GM10248 (cell line): ENCODE measurements at regions not wholly inside any gene's neighbourhood (a gene's known extent, or its start where the extent isn't known, plus 50 kb on each side); places are given as distances from the start of the nearest gene placed in this dataset.

Source experiments
- CTCF ChIA-PET: fragments of 300-600 bp; sonication (Branson Sonifier 250); formaldehyde crosslinking; extraction: SDS; loops from one replicate; lab custom pipeline; 2021; ENCODE audit warnings: antibody characterized with exemption; lab: Yijun Ruan, JAX
- POLR2A ChIA-PET: fragments of 350-650 bp; sonication (Branson Sonifier 250); formaldehyde crosslinking; extraction: SDS; loops from one replicate; lab custom pipeline; 2020; ENCODE audit warnings: antibody characterized with exemption; lab: Yijun Ruan, JAX
- DNase-seq: peaks from one replicate; pipeline ENCODE4 v3.0.0; 2012; ENCODE audit errors: extremely low spot score
- CTCF ChIP-seq: IDR thresholded peaks from 2 replicates; pipeline ENCODE4 v1.5.1; 2012; ENCODE audit warnings: mild to moderate bottlenecking, low read depth; ENCODE audit errors: extremely low read depth, missing control alignments, control extremely low read depth

GRCh38 chr13:73665261-73665660 is 468.9 kb downstream of the KLF12 start:
- POLR2A ChIA-PET, result no interaction called here
- CTCF ChIA-PET, result no interaction called here
- no peak for DNase-seq

DNA sequence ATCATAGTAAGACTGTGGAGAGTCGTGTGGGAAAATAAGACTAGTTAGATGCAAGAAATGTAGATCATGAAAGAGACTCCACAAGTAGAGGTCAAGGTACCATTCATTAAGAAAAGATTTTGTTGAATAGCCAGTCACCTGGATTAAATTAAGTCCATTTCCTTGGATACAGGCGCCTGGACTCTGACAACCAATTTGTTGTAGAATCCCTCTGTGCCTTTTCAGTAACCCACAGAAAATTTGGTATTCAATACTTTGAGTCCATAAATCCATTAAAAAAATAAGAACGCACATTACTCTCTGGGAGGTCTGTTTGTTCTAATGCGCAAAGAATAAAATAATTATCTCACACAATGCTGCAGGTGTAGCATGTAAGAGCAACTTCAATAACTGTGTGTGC is 469.4 kb downstream of the KLF12 start:
- no peak for TF ChIP-seq CTCF
- ChIA-PET CTCF (no interaction called here), POLR2A (interaction anchor here (0.6 kb wide), 1 partner anchor 865 kb away, joined by 6 read pairs; no protein-coding TSS in a partner anchor)
- no peak for DNase-seq

More at GRCh38 chr13:73665261-73665660, 468.9 kb downstream of the KLF12 start:
- no peak for TF ChIP-seq CTCF

DNA sequence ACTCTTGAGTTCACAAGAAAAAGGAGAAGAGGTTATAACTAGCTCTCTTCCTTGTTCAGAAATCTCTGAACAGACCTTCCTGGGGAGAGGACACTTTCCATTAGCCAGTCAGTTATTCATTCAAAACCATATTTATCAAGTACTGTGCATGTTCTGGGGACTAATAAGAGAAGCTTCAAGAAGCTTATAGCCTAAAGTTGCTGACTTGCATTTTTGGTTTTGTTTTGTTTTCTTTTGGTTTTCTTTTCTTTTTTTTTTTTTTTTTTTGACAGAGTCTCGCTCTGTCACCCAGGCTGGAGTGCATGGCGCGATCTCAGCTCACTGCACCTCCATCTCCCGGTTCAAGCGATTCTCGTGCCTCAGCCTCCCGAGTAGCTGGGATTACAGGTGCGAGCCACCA is 471.4 kb downstream of the KLF12 start:
- no peak for DNase-seq
- CTCF ChIA-PET, result interaction anchor here (1.1 kb wide), 1 partner anchor 9 kb away, joined by 4 read pairs; no protein-coding TSS in a partner anchor
- TF ChIP-seq CTCF, result no peak
- POLR2A ChIA-PET, result no interaction called here

DNA sequence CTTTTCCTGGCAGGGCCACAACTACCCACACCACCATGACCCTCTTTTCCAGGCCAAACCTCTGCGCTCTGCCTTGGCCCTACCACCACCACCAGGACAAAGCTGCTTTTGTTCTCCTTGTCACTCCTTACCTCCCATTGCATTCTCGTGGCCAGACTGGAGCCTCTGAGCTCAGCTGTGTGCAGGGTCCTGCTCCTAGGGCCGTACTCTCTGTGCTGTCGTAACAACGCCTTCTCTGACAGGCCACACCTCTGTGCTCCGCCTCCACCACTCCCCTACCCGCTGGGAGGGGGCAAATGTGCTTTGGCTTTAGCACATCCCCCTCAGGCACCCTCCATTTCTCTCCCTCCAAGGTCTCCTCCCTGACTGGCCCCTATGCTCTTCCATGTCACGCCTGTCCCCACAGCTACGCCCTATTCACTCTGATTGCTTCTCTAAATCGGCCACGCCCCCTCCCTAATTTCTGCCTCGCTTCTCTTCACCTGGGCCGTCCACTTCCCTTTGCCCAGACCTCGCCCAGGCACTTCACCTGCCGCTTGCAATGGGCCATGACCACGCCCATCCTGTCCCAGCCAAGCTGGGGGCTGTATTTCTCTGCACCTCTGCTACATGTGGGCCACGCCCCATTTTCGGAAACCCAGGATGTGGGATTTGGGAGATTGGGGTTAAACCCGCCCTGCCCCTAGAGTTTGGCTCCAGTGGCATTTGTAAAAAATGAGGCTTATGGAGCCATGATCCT is 472.3 kb downstream of the KLF12 start:
- TF ChIP-seq CTCF, result no peak
- DNase-seq, result no peak
- ChIA-PET POLR2A (no interaction called here), CTCF (no interaction called here)

- no peak for TF ChIP-seq CTCF
- no peak for DNase-seq
- ChIA-PET POLR2A (no interaction called here), CTCF (no interaction called here)
Measured at GRCh38 chr13:73661066-73661465, 473.1 kb downstream of the KLF12 start.

DNA sequence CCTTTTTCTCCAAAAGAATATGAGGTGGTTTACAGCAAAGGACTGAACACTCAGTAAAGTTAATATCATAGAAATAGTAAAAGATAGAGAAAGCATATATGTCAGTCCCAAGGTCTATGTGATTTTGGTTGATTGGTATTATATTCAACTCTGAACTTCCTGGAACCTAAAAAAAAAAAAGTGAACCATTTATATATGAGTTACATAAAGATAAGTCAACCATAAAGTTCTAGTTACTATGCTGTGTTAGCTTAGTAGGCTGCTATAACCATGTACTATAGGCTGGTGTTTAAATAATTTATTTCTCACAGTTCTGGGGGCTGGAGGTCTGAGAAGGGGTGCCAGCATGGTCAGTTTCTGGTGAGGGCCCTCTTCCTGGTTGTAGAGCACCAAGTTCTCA is 475.6 kb downstream of the KLF12 start:
- DNase-seq, result no peak
- CTCF ChIA-PET, result interaction anchor here (1.0 to 1.7 kb wide), 3 partner anchors 8 to 36 kb away, joined by 3 to 5 read pairs (median 5); no protein-coding TSS in a partner anchor
- no peak for TF ChIP-seq CTCF
- POLR2A ChIA-PET, result no interaction called here
